ENCODE measurements at regions not wholly inside any gene's neighbourhood (a gene's known extent, or its start where the extent isn't known, plus 50 kb on each side); places are given as distances from the start of the nearest gene placed in this dataset.

- no peak for DNase-seq
These were observed 141.4 kb downstream of the CD83 start for GRCh38 chr6:14258695-14259593.

GRCh38 chr6:14259594-14260152 lies 142.1 kb downstream of the CD83 start:
- DNase-seq: no peak

- DNase-seq: no peak
These were observed 143.3 kb downstream of the CD83 start for GRCh38 chr6:14260839-14261238.

DNA sequence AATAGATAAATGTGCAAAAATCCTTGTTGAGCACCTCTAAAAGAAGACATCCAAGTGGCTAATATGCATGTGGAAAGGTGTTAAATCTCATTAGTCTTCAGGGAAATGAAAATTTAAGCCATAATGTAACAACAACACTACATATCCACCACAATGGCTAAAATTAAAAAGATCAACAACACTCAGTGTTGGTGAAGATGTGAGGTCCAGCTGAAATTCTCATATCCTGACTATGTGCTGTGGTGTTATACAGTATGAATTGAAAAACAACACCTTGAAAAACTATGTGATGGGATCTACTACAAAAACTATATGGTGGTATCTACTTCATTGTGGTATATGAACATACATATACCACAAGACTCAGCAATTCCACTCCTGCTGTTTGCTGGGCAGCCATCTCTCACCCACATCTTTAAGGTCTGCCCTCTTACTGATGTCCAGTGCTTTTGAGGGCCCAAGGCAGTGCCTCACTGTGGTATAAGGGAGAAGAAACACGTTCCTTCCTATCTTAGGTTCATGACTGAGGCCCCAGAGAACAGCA lies 146.4 kb downstream of the CD83 start:
- DNase-seq: no peak

DNA sequence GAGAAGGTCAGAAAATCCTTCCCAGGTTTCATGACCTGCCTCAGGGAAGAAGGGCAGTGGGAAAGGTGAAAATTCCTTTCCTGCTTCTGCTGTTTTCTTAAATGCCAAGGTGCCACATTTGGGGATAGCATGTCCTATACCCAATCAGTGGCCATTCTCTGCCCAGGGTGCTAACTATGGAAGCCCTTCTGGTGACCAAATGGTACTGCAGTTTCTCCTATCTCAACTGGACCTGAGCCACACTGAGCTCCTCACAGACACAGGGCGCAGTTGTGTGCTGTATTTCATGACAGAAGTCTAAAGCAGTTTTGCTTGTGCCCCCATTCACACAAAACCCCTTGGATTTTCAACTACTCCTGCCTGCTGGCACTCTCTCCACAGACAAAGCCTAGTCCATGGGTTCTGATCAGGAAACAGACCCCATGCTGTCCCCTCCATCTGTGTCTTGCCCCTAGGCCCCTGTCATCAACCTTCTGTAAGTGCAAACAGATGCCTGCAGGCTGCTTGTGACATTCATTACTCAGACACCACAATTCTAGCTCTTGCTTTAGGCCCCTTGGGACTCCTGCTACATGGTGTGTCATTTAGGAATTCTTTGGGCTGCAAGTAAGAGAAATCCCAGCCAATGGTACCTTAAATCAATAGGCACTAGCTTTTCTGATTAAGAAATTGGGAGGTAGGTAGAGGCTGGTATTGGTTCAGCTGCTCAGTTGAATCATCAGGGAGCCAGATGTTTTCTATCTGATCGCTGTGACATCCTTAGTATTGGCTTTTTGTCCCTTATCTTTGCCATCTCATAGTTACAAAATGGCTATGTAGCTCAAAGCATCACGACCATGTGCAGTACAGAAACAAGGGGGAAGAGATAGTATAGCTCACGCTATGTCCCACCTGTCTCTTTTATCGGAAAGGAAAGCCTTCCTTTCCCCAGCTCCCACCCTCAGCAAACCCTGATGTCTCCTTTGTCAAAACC lies 147.8 kb downstream of the CD83 start:
- DNase-seq: no peak

- no peak for DNase-seq
These were observed 148.7 kb downstream of the CD83 start for GRCh38 chr6:14266266-14266665.

DNA sequence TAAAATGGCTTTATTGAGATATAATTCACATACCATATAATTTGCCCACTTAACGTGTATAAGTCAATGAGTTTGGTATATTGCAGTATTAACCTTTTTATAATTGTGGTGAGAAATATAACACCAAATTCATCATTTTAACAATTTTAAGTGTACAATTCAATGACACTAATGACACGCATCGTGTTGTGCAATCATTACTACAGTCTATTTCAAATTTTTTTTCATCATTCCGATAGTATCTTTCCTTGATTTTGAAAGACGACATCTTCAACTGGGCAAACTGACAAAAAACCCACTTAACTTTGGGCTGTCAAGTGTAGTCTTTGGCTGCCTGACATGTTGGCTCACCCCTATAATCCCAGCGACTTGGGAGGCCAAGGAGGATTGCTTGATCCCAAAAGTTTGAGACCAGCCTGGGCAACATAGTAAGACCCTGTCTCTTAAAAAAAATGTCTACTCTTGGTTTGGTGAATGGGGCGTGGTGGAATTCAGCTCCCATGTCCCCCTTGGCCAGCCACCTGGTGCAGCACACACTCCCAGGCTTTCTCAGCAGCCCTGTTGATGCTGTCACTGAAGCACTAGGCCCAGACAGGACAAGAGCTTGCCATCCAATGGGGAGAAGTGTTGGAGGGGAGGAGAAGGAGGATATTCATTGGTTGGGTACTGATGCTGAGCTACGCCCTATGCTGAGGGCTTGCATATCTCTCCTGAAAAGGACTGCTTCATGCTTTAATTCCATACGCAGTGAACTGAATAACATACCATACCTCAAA lies 150.5 kb downstream of the CD83 start:
- no peak for DNase-seq

- DNase-seq: no peak
These were observed 151.9 kb downstream of the CD83 start for GRCh38 chr6:14269436-14269835.

GRCh38 chr6:14270142-14270893 lies 152.7 kb downstream of the CD83 start:
- DNase-seq: no peak

GRCh38 chr6:14270925-14271788 lies 153.6 kb downstream of the CD83 start:
- DNase-seq: peak; percentile 35 to 40

- DNase-seq: no peak
These were observed 154.5 kb downstream of the CD83 start for GRCh38 chr6:14271789-14272736.

- DNase-seq: no peak
These were observed 155.1 kb downstream of the CD83 start for GRCh38 chr6:14272737-14273085.

- no peak for DNase-seq
These were observed 155.6 kb downstream of the CD83 start for GRCh38 chr6:14273191-14273590.

- DNase-seq: no peak
These were observed 156.4 kb downstream of the CD83 start for GRCh38 chr6:14274016-14274415.

DNA sequence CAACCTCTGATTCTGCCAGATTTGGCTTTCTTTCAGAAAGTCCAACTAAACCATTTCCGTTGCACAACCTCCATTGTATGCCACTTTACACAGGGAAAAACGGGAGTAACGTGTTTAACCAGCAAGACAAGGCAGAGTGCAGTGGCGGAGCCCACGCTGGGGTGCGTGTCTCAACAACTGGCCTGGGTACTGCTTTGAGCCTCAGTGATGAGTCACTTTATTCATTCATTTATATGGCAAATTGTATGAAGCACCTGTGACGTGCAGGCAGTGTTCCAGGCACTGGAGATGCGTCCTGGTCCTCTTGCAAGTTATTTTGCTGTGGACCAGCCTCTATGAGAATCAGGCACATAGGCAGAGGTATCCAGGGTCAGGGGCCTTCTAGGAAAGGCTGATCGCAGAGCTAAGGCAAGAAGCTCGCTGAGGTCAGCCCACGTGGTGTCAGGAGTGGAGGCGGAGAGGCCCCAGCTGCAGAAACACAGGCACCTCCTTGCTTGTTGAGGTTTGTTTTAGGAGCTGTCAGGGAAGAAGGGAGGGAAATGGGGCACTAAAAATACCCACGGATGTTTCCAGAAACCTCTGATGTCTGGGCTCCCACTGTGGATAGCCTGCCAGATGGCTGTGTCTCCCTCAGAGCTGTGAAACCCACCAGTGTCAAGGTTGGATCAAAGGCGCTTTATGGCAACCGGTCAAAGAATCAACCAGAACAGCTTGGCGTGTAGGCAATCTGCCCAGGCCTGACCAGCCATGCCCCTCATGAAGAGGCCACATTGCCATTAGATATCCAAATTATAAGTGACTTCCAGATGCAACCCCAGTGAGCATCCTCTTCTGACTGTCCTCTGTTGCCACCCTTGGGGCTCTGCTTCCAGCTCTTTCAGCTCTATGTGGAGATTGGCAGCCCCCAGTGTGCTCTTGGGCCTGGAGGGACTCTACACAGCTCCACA lies 157.2 kb downstream of the CD83 start:
- DNase-seq: no peak

GRCh38 chr6:14275493-14275851 lies 157.9 kb downstream of the CD83 start:
- DNase-seq: no peak

- no peak for DNase-seq
These were observed 158.5 kb downstream of the CD83 start for GRCh38 chr6:14276071-14276470.

All from stimulated activated CD4-positive, alpha-beta T cell treated with anti-CD3 and anti-CD28 coated beads, Interleukin-2, amount 100 ng/mL, for 48 hours (primary cell).